Transverse colon (tissue), 4 donors: ENCODE measurements at regions not wholly inside any gene's neighbourhood (a gene's known extent, or its start where the extent isn't known, plus 50 kb on each side); places are given as distances from the start of the nearest gene placed in this dataset.

Experiments used
- DNase-seq: peaks from one replicate; pipeline ENCODE4 v3.0.0-alpha.2; 2019
- H3K27ac ChIP-seq, 4 donors: fragments of 200-600 bp; sonication (generic); 2 replicates each; pipeline ENCODE4 v1.5.1; 2016 to 2018; ENCODE audit warnings: inconsistent platforms in 4 of 4
- H3K27me3 ChIP-seq: fragments of 200-600 bp; sonication (generic); 2 replicates; pipeline ENCODE4 v1.5.1; 2017; ENCODE audit warnings: inconsistent platforms
- H3K36me3 ChIP-seq, 4 donors: fragments of 200-600 bp; sonication (generic); 2 replicates each; pipeline ENCODE4 v1.5.1; 2017 to 2019; ENCODE audit warnings: inconsistent platforms in 4 of 4
- H3K4me1 ChIP-seq, 4 donors: fragments of 200-600 bp; sonication (generic); 2 replicates each; pipeline ENCODE4 v1.5.1; 2017 to 2020; ENCODE audit warnings: inconsistent platforms in 4 of 4
- H3K4me3 ChIP-seq, 4 donors: fragments of 200-600 bp; sonication (generic); 1 replicate in 1 of 4; 2 replicates in 3 of 4; pipeline versions ENCODE4 v1.5.1 to v1.6.1; 2017 to 2019; ENCODE audit warnings: inconsistent platforms in 4 of 4
- H3K9me3 ChIP-seq, 2 donors: fragments of 200-600 bp; sonication (generic); 2 replicates each; pipeline ENCODE4 v1.5.1; 2017 to 2019; ENCODE audit warnings: inconsistent platforms in 2 of 2
- EP300 ChIP-seq: sonication (generic); formaldehyde crosslinking; IDR thresholded peaks from one replicate; pipeline ENCODE4 v1.6.1; 2017; ENCODE audit warnings: antibody characterized with exemption, low read depth
- POLR2A ChIP-seq: fragments of 450-650 bp; IDR thresholded peaks from one replicate; pipeline ENCODE4 v1.6.1; 2016; ENCODE audit warnings: antibody characterized with exemption, mild to moderate bottlenecking, moderate library complexity
- POLR2AphosphoS5 ChIP-seq, 3 donors: sonication (generic); formaldehyde crosslinking; IDR thresholded peaks; one replicate each; pipeline ENCODE4 v1.6.1; 2016; ENCODE audit warnings: antibody characterized with exemption in 3 of 3
- WGBS, 2 donors: methylation state at CpG; one replicate each; pipeline ENCODE4 v1.1.5; 2018; ENCODE audit warnings: low coverage in 1 of 2; 5-methylcytosine and 5-hydroxymethylcytosine counted together
- in situ Hi-C, 4 donors: fragments of 200-750 bp; cut with MboI; loops; one replicate each; pipeline versions ENCODE4 v1.15.0 to v1.15.1; 2017; ENCODE audit warnings: low sequenced_read_pairs in 3 of 4, low pct_ligation_motif_present in 1 of 4, low pct_unique_long_range_greater_than_20kb in 1 of 4
- intact Hi-C: fragments of 100-400 bp; cut with DNase I; formaldehyde crosslinking; loops from one replicate; pipeline ENCODE4 v1.15.1; 2023; ENCODE audit warnings: low total_unique reads
- TF ChIP-seq, protein P1 (sequence below), 5 experiments: fragments of 200-600 bp in 3 of 5; fragments of 450-650 bp in 2 of 5; sonication (generic) in 3 of 5; IDR thresholded peaks; 1 replicate in 2 of 5; 2 replicates in 3 of 5; pipeline ENCODE4 v1.5.1; 2016 to 2017; ENCODE audit warnings: antibody characterized with exemption in 5 of 5, inconsistent platforms in 3 of 5, mild to moderate bottlenecking in 2 of 5, moderate library complexity in 1 of 5

DNA sequence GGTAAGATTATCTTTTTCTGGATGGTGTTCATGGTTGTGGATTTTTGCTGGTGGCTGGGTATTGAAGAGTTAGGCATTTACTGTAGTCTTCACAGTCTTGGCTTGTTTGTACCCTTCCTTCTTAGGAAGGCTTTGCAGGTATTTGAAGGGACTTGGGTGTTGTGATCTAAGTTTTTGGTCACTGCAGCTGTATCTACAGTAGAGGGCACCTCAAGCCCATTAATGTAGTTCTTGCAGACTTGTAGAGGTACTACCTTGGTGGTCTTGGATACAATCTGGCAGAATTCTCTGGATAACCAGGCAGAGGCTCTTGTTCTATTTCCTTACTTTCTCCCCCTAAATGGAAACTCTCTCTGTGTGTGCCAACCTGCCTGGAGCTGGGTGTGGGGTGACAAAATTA is 155.8 kb upstream of the BRINP3 start:
- Histone ChIP-seq H3K36me3 (no peaks in the 10 kb centered on the region), H3K4me1 (no peaks in the 10 kb centered on the region), H3K4me3 (no peak overlapping the region), H3K9me3 (no peaks in the 10 kb centered on the region), H3K27ac (no peak overlapping the region), H3K27me3 (no peaks in the 10 kb centered on the region)
- in situ Hi-C loops (no loop called here), intact Hi-C loops (no loop called here)
- TF ChIP-seq POLR2AphosphoS5 (IDR thresholded peaks at IDR 0.05) (no peak), POLR2A (no peak), EP300 (no peak)
- TF ChIP-seq, protein P1, sequence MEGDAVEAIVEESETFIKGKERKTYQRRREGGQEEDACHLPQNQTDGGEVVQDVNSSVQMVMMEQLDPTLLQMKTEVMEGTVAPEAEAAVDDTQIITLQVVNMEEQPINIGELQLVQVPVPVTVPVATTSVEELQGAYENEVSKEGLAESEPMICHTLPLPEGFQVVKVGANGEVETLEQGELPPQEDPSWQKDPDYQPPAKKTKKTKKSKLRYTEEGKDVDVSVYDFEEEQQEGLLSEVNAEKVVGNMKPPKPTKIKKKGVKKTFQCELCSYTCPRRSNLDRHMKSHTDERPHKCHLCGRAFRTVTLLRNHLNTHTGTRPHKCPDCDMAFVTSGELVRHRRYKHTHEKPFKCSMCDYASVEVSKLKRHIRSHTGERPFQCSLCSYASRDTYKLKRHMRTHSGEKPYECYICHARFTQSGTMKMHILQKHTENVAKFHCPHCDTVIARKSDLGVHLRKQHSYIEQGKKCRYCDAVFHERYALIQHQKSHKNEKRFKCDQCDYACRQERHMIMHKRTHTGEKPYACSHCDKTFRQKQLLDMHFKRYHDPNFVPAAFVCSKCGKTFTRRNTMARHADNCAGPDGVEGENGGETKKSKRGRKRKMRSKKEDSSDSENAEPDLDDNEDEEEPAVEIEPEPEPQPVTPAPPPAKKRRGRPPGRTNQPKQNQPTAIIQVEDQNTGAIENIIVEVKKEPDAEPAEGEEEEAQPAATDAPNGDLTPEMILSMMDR (IDR thresholded peaks at IDR 0.05) = no peak
- DNase-seq = no peak

DNA sequence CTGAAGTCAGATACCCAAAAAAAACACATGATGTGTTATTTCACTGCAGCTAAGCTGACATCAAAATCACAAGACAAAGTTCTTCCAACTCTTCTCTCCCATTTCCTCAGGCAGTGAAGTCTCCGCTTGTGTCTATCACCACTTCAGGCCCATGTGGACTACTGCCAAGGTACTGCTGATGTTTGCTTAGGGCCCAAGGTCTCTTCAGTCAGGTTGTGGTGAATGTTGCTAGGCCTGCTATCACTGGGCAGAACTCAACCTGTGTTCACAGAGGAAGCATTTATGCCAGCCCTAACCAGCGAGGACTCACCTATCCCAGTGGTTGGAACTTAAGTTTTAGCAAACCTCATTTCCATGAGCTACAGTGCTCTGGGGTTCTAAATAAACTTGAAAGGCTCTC is 156.5 kb upstream of the BRINP3 start:
- Histone ChIP-seq H3K9me3 (no peaks in the 10 kb centered on the region), H3K27ac (no peak overlapping the region), H3K4me3 (no peak overlapping the region), H3K36me3 (no peaks in the 10 kb centered on the region), H3K27me3 (no peaks in the 10 kb centered on the region), H3K4me1 (no peaks in the 10 kb centered on the region)
- TF ChIP-seq POLR2AphosphoS5 (IDR thresholded peaks at IDR 0.05) (no peak), POLR2A (no peak), EP300 (no peak)
- TF ChIP-seq, protein P1 (IDR thresholded peaks at IDR 0.05) = no peak
- intact Hi-C loops (no loop called here), in situ Hi-C loops (no loop called here)
- WGBS, 2 donors = 100% methylated on average over 2 of the region's 2 CpGs; no CpG with 5 or more reads in 1 of the 2 donors
- DNase-seq = no peak

DNA sequence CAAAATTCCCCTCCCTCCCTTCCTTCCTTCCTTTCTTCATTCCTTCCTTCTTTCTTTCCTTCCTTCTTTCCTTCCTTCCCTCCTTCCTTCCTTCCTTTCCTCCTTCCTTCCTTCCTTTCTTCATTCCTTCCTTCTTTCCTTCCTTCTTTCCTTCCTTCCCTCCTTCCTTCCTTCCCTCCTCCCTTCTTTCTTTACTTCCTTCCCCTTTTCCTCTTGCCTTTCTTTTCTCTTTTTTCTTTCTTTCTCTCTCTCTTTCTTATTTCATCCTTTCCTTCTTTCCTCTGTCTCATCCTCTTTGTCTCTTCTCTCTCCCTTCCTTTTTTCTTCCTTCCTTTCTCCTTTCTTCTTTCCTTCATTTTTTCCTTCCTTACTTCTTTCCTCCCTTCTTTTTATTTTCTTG is 171.9 kb upstream of the BRINP3 start:
- DNase-seq = no peak
- Histone ChIP-seq H3K36me3 (no peaks in the 10 kb centered on the region), H3K9me3 (no peaks in the 10 kb centered on the region), H3K4me3 (no peak overlapping the region), H3K27ac (no peak overlapping the region), H3K4me1 (no peaks in the 10 kb centered on the region), H3K27me3 (no peaks in the 10 kb centered on the region)
- in situ Hi-C loops = no loop called here
- TF ChIP-seq, protein P1 (IDR thresholded peaks at IDR 0.05) = no peak
- no peak for TF ChIP-seq POLR2A
- no peak for TF ChIP-seq EP300
- TF ChIP-seq POLR2AphosphoS5 (IDR thresholded peaks at IDR 0.05) = no peak
- intact Hi-C loops = no loop called here

DNA sequence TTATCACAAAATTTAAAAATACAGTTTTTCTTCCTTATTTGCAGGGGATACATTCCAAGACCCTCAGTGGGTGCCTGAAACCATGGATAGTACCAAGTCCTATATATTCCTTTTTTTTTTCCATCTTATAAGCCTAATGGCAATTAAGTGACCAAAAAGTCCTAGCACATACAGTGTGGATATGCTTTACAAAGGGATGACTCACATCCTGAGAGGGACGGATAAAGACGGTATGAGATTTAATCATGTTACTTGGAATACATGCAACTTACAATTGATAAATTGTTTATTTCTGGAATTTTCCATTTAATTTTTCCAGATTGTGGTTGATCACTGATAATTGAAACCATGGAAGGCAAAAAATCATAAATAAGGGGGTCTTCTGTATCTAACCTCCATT is 181.2 kb upstream of the BRINP3 start:
- intact Hi-C loops (no loop called here), in situ Hi-C loops (no loop called here)
- Histone ChIP-seq H3K4me1 (no peaks in the 10 kb centered on the region), H3K27me3 (no peaks in the 10 kb centered on the region), H3K9me3 (no peaks in the 10 kb centered on the region), H3K36me3 (no peaks in the 10 kb centered on the region), H3K27ac (no peak overlapping the region), H3K4me3 (no peak overlapping the region)
- DNase-seq = no peak
- TF ChIP-seq POLR2A (no peak), EP300 (no peak), POLR2AphosphoS5 (IDR thresholded peaks at IDR 0.05) (no peak)
- TF ChIP-seq, protein P1 (IDR thresholded peaks at IDR 0.05) = no peak
- WGBS, 2 donors = 88 to 89% methylated on average over 2 of the region's 2 CpGs
